Kidney (tissue), 13 donors: ENCODE measurements at regions not wholly inside any gene's neighbourhood (a gene's known extent, or its start where the extent isn't known, plus 50 kb on each side); places are given as distances from the start of the nearest gene placed in this dataset.
A peak's percentile ranks its signal among the peaks of the same experiment; 100 is the strongest.

ENCODE experiments used
- DNase-seq, 5 donors: peaks; one replicate each; pipeline ENCODE4 v3.0.0-alpha.2; 2013 to 2020
- FAIRE-seq: peaks from 2 replicates; lab custom pipeline; 2012; peaks lifted over from hg19 to GRCh38; lab: Jason Lieb, UNC
- H3K27ac ChIP-seq, 2 donors: one replicate each; pipeline ENCODE4 v1.7.0; 2013; ENCODE audit warnings: low read depth in 2 of 2, low read length in 2 of 2, inconsistent platforms in 1 of 2
- H3K27me3 ChIP-seq: one replicate; pipeline ENCODE4 v1.7.1; 2013; ENCODE audit warnings: low read length, inconsistent platforms; ENCODE audit not compliant: control insufficient read depth, insufficient read depth
- H3K36me3 ChIP-seq, 3 donors: one replicate each; pipeline versions ENCODE4 v1.7.0 to v1.7.1; 2013; ENCODE audit warnings: low read length in 3 of 3, control low read depth in 1 of 3, inconsistent platforms in 1 of 3; ENCODE audit not compliant: insufficient read depth in 3 of 3, control insufficient read depth in 2 of 3
- H3K4me1 ChIP-seq, 3 donors: one replicate each; pipeline versions ENCODE4 v1.7.0 to v1.7.1; 2013; ENCODE audit warnings: low read length in 3 of 3, inconsistent platforms in 1 of 3, low read depth in 1 of 3; ENCODE audit not compliant: control insufficient read depth in 2 of 3, insufficient read depth in 2 of 3
- H3K4me3 ChIP-seq, 3 donors: one replicate each; pipeline versions ENCODE4 v1.7.0 to v1.8.1; 2013; ENCODE audit warnings: low read length in 3 of 3, control low read depth in 1 of 3, inconsistent platforms in 1 of 3
- H3K9ac ChIP-seq, 3 donors: one replicate each; pipeline versions ENCODE4 v1.7.0 to v1.7.1; 2013; ENCODE audit warnings: low read length in 3 of 3, control low read depth in 1 of 3, inconsistent platforms in 1 of 3
- H3K9me3 ChIP-seq, 3 donors: one replicate each; pipeline versions ENCODE4 v1.7.0 to v1.7.1; 2013; ENCODE audit warnings: low read length in 3 of 3, control low read depth in 1 of 3, inconsistent platforms in 1 of 3; ENCODE audit not compliant: control insufficient read depth in 2 of 3, insufficient read depth in 1 of 3
- CTCF ChIP-seq: IDR thresholded peaks from 3 replicates; pipeline ENCODE4 v1.5.1; 2012; ENCODE audit warnings: mild to moderate bottlenecking, moderate library complexity, borderline replicate concordance; ENCODE audit not compliant: insufficient read depth; ENCODE audit errors: extremely low read depth
- intact Hi-C: fragments of 100-400 bp; cut with DNase I; formaldehyde crosslinking; loops from one replicate; pipeline ENCODE4 v1.11.1; 2022
- donor health status: control.
- donor health status: control.
- donor health status: control.
- donor health status: control.
- donor health status: control.
- donor health status: DM: yes; HTN: yes; CAD: no.
- donor health status: Normal renal cell carcinoma (clear cell type).

- H3K9ac ChIP-seq: no peak overlapping the region
- no peak for TF ChIP-seq CTCF
- FAIRE-seq: no peak
- H3K4me1 ChIP-seq: no peaks in the 10 kb centered on the region
- H3K27me3 ChIP-seq: no peaks in the 10 kb centered on the region
- H3K9me3 ChIP-seq: no peaks in the 10 kb centered on the region
- intact Hi-C loops: no loop called here
- no peak for DNase-seq
- H3K27ac ChIP-seq: no peak overlapping the region
- H3K36me3 ChIP-seq: no peaks in the 10 kb centered on the region
- no peak overlapping the region for H3K4me3 ChIP-seq
Measured at GRCh38 chr4:175246941-175247340, 328.8 kb downstream of the ADAM29 start.

- TF ChIP-seq CTCF: no peak
- DNase-seq: peak in 1 of 5 donors; percentile 40
- no peak overlapping the region for H3K4me3 ChIP-seq
- no peaks in the 10 kb centered on the region for H3K36me3 ChIP-seq
- H3K27ac ChIP-seq: no peak overlapping the region
- no peak for FAIRE-seq
- intact Hi-C loops: no loop called here
- no peaks in the 10 kb centered on the region for H3K4me1 ChIP-seq
- no peaks in the 10 kb centered on the region for H3K9me3 ChIP-seq
- H3K9ac ChIP-seq: no peak overlapping the region
- no peaks in the 10 kb centered on the region for H3K27me3 ChIP-seq
Measured at GRCh38 chr4:175252642-175253041, 334.5 kb downstream of the ADAM29 start.

- TF ChIP-seq CTCF: no peak
- Histone ChIP-seq H3K27ac (no peak overlapping the region), H3K36me3 (no peaks in the 10 kb centered on the region), H3K9me3 (no peaks in the 10 kb centered on the region), H3K4me3 (no peak overlapping the region), H3K4me1 (no peaks in the 10 kb centered on the region), H3K9ac (no peak overlapping the region), H3K27me3 (no peaks in the 10 kb centered on the region)
- FAIRE-seq (no peak), DNase-seq (peak in 1 of 5 donors; percentile 28)
- intact Hi-C loops: no loop called here
Measured at GRCh38 chr4:175253184-175253902, 335.2 kb downstream of the ADAM29 start.
